ENCODE measurements at regions not wholly inside any gene's neighbourhood (a gene's known extent, or its start where the extent isn't known, plus 50 kb on each side); places are given as distances from the start of the nearest gene placed in this dataset.

- no peak for TF ChIP-seq SRSF1 (IDR thresholded peaks at IDR 0.05; ENCODE audit: low read depth, low read length)
- no peak for TF ChIP-seq NFATC3 (IDR thresholded peaks at IDR 0.05)
- no peak for TF ChIP-seq ZNF696 (CRISPR knock-in tag; conservative IDR thresholded peaks at IDR 0.05)
- TF ChIP-seq NCOA2 (IDR thresholded peaks at IDR 0.05; ENCODE audit: partially characterized antibody in 2 of 2) = no peak
- no peak for TF ChIP-seq E2F6 (IDR thresholded peaks at IDR 0.05; ENCODE audit: borderline replicate concordance in 1 of 2, extremely low read depth in 1 of 2, insufficient read depth in 1 of 2, insufficient read length in 1 of 2, low read depth in 1 of 2, low read length in 1 of 2, poor library complexity in 1 of 2, severe bottlenecking in 1 of 2)
- TF ChIP-seq JUND (IDR thresholded peaks at IDR 0.05; ENCODE audit: borderline replicate concordance, low read depth, low read length) = no peak
- TF ChIP-seq JUND (tag; IDR thresholded peaks at IDR 0.05; ENCODE audit: borderline replicate concordance, low read depth, low read length) = no peak
- TF ChIP-seq EP300 (IDR thresholded peaks at IDR 0.05; ENCODE audit: low read length) = no peak
- TF ChIP-seq BRD4 (IDR thresholded peaks at IDR 0.05) = no peak
- TF ChIP-seq SMAD1 (IDR thresholded peaks at IDR 0.05; ENCODE audit: low read depth, low read length, partially characterized antibody) = no peak
- TF ChIP-seq NRF1 (conservative IDR thresholded peaks at IDR 0.05 in 1 of 2, IDR thresholded peaks at IDR 0.05 in 1 of 2) = no peak
- TF ChIP-seq MAFK (IDR thresholded peaks at IDR 0.05; ENCODE audit: low read length) = no peak
Measured at GRCh38 chrX:143336261-143336660, 181.0 kb downstream of the SPANXN3 start (continued).

DNA sequence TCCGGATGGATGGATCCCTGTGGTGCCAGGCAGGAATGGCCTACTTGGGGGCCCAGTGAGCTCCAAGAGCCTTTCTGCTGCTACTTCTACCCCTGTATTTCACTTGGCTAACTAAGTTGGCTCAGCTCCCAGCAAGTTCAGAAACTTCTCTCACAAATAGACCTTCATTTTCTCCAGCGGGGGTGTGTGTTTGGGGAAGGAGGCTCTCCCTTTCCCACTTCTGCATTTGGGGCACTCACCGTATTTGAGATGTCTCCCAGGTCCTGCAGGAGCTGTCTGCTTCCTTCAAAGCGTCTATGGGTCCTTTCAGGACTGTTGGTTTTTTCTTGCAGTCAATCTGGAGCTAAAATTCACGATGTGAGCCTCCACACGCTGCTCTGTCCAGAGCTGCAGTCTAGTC is 197.7 kb downstream of the SPANXN3 start:
- Histone ChIP-seq H3K9ac (ENCODE audit: insufficient read depth in 1 of 2, low read depth in 2 of 2, low read length in 2 of 2) (no peak overlapping the region), H3K4me1 (replicated peaks in 1 of 2; ENCODE audit: control insufficient read depth in 2 of 2, insufficient read depth in 2 of 2, low read length in 2 of 2) (no peaks in the 10 kb centered on the region), H2AFZ (ENCODE audit: low read depth, low read length) (no peak overlapping the region), H3K9me1 (ENCODE audit: control insufficient read depth, insufficient read depth, low read length) (no peaks in the 10 kb centered on the region), H3K36me3 (ENCODE audit: control insufficient read depth, insufficient read depth, low read length) (no peaks in the 10 kb centered on the region), H3K79me2 (ENCODE audit: control insufficient read depth, insufficient read depth, low read length) (no peaks in the 10 kb centered on the region), H4K20me1 (replicated peaks; ENCODE audit: control insufficient read depth, insufficient read depth, low read length) (no peaks in the 10 kb centered on the region), H3K4me2 (ENCODE audit: insufficient read depth, low read length) (no peak overlapping the region), H3K9me3 (replicated peaks; ENCODE audit: control insufficient read depth, insufficient read depth, low read depth, low read length) (no peaks in the 10 kb centered on the region), H3K27me3 (ENCODE audit: control insufficient read depth in 2 of 2, insufficient read depth in 2 of 2, low read length in 2 of 2) (no peaks in the 10 kb centered on the region), H3K27ac (ENCODE audit: extremely low read depth, low read depth, low read length) (no peak overlapping the region), H3K4me3 (no peak overlapping the region)
- WGBS (ENCODE audit: insufficient coverage, low coverage, missing lambda C conversion rate) = 0% methylated on average over 4 of the region's 6 CpGs
- no TSS peak for BruUV-seq (replicated peaks)
- FAIRE-seq = no peak
- ATAC-seq = no peak
- DNase-seq (ENCODE audit: extremely low read depth in 1 of 4, low spot score in 3 of 4) = no peak
- CTCF ChIA-PET (ENCODE audit: low intra/inter-chr PET ratio) = no interaction called here
- POLR2A ChIA-PET = no interaction called here
- intact Hi-C loops (cut with micrococcal nuclease) = no loop called here
- in situ Hi-C loops (cut with MboI) = no loop called here
- no peak for TF ChIP-seq RUNX1 (IDR thresholded peaks at IDR 0.05; ENCODE audit: low read depth)
- TF ChIP-seq PATZ1 (CRISPR knock-in tag; IDR thresholded peaks at IDR 0.05; ENCODE audit: borderline replicate concordance) = no peak
- no peak for TF ChIP-seq DMBX1 (CRISPR knock-in tag; IDR thresholded peaks at IDR 0.05; ENCODE audit: borderline replicate concordance)
- no peak for TF ChIP-seq NCOR1 (IDR thresholded peaks at IDR 0.05)
- TF ChIP-seq NCOA1 (IDR thresholded peaks at IDR 0.05; ENCODE audit: low read depth) = no peak
- TF ChIP-seq SREBF2 (CRISPR knock-in tag; IDR thresholded peaks at IDR 0.05) = no peak
